ENCODE measurements at regions not wholly inside any gene's neighbourhood (a gene's known extent, or its start where the extent isn't known, plus 50 kb on each side); places are given as distances from the start of the nearest gene placed in this dataset.

- no peak for DNase-seq
Measured at GRCh38 chr17:68657166-68657565, 56.0 kb upstream of the FAM20A start.

- no peak for DNase-seq
Measured at GRCh38 chr17:68656666-68657065, 55.5 kb upstream of the FAM20A start.

All from NCI-H1048 (cell line).